GM18502 (cell line): ENCODE measurements at regions not wholly inside any gene's neighbourhood (a gene's known extent, or its start where the extent isn't known, plus 50 kb on each side); places are given as distances from the start of the nearest gene placed in this dataset.
"Not testable (repeated sequence)": the region's sequence is repeated elsewhere in the genome, so short reads cannot be mapped to it uniquely, and the experiment has no call there.

ENCODE experiments used
- ATAC-seq: cut with Tn5 transposase; IDR thresholded peaks from one replicate; pipeline ENCODE4 v1.9.1; 2021; ENCODE audit warnings: mild to moderate bottlenecking; ENCODE audit not compliant: unreplicated experiment, poor library complexity

DNA sequence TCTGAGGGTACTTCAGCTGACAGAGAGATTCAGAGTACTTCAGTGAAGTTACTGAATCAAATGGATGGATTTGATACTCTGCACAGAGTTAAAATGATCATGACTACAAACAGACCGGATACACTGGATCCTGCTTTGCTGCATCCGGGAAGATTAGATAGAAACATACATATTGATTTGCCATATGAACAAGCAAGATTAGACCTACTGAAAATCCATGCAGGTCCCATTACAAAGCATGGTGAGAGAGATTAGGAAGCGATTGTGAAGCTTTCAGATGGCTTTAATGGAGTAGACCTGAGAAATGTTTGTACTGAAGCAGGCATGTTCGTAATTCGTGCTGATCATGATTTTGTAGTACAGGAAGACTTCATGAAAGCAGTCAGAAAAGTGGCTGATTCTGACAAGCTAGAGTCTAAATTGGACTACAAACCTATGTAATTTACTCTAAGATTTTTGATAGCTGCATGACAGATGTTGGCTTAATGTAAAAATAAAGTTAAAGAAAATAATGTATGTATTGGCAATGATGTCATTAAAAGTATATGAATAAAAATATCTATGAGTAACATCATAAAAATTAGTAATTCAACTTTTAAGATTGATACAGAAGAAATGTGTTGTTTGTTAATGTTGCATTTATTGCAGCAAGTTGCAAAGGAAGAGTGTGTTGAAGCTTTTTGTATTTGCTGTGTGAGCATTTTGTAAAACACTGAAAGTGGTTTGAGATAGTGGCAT lies 136.1 kb upstream of the RAP1B start:
- no peak for ATAC-seq

DNA sequence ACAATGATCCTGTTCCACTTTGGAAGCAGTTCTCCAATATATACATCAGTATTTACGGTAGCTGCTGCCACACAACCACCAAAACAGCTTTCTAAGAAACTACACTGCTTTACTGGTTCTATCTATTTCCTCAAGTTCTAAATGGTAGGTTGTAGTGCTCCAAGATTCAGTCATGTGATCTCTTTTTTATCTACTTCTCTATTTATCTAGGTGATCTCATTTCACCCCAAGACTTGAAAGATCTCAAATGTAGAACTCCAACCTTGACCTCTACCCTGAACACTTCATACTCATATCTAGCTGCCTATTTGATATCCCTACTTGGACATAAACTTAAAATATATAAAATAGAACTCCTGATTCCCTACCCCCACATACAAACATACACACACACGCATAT lies 133.9 kb upstream of the RAP1B start:
- ATAC-seq, result no peak

DNA sequence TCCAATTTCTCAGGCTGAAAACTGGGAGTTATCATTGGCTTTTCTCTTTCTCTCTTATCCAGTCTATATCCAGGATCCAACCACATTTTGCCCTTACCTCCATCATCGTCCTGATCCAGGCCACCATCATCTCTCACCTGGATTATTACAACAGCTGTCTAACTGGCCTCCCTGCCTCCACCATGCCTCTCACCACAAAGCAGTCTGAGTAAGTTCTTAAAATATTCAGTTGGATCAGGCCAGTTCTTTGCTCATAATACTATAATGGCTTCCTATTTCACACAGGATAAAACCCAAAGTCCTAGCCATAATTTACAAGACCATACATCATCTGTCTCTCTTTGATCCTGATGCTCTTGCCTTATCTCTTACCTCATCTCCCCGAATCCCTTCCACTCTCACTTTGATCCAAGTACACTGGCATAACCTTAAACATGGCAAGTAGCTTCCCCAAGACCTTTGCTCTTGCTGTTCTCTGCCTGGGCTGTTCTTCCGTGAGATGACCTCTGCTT lies 133.4 kb upstream of the RAP1B start:
- no peak for ATAC-seq

DNA sequence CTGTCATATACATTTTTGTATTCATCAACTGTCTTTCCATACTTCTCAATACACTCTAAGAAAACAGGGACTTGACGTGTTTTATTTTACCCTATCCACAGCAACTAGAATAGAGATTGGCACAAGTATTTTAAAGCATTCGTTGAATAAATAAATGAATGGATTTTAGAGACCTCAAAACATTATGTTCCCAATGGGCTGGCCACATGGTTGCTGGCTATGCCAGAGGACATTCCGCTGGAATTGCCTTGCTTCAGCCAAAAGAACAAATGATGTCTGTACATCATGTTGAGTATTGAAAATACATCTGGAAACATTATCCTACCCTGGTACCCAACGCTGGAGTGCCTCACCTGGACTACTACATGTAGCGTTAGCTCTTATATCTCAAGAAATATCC lies 132.8 kb upstream of the RAP1B start:
- no peak for ATAC-seq

DNA sequence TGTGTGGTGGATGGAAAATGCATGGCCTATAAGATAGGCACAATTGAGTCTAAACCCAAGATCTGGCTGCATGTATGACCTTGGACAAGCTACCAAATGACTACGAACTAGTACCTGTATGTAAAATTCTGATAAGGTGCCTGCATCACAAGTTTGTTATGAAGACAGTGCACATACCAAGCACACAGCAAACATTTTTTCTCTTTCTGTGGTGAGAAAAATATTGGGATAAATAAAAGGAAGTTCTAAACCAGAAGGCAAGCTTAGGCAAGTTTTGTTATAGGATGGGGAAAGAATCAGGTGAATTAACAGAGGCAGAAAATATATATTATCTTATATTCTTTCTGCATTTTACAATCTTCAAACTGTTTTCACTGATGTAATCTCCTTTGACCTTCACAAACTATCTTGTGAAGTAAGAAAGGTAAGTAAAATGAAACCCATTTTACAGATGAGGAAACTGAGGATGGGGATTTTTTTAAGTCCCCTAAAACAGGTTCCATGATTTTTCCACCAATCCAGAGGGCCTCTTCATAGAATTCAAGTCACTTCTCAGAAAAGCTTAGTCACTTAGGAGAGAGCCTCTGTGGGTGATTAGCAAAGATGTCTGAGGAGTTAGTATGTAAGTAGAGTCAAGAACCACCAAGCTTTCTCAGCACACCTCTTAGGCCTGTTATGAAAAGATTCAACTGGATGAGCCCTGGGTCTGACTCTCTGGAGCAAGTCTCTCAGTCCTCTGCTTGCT lies 132.0 kb upstream of the RAP1B start:
- ATAC-seq, result no peak

DNA sequence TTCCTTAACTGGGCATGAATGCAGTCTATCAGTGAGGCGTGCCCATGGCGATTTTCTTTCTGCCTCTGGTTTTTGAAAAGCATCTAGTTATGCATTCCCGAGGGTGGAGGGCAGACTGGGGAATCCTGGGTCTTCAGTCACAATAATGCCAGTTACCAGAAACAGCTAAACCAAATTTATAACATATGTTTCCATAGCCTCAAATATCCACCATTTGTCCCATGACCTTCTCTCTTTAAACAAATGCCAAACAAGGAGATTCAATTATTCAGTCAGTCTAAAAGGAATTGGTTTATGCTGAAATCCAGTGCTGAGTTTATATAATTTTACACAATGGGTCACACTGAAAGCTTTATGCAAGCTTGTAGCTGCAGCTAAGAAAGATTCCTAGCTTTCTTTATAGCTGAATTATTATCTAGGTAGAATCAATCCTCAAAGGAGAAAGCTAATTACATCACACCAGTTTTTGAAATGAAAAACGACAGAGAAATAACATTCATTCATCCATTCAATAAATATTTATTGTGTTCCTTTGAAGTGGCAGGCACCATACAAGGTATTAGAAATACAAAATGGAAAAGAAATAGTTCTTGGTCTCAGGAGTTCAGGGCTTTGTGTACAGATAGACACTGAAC lies 131.3 kb upstream of the RAP1B start:
- no peak for ATAC-seq

DNA sequence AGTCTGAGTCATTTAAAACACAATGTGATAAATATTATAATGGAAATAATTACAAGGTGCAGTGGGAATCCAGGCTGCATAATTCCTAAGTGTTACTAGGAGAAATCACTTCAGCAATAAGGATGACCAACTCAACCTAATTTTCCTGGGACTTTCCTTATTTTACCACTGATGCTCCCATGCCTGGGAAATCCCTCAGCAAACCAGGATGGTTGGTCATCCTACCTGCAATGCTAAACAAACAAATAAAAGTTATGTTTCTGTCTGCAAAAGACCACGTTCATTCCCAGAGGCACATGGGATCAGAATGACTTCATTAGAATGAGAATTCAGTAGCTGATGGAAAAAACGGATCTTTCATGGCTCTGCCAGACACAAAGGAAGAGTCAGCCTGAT lies 130.8 kb upstream of the RAP1B start:
- ATAC-seq, result no peak

DNA sequence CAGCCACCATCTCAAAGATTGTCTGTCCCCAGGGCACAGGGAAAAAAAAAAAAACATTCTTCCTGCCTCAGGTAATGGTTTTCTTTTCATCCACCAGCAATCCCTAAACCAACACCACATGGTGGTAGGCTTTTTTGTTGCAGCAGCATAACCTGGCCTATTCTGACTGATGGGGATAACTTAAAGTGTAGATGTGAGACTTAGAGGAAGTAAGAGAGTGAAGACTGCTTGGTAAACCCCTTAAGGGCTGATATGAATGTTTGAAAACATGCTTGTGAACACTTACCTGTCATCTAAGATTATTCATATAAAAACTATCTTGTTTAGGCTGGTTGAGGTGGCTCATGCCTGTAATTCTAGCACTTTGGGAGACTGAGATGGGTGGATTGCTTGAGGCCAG lies 130.2 kb upstream of the RAP1B start:
- ATAC-seq, result no peak

DNA sequence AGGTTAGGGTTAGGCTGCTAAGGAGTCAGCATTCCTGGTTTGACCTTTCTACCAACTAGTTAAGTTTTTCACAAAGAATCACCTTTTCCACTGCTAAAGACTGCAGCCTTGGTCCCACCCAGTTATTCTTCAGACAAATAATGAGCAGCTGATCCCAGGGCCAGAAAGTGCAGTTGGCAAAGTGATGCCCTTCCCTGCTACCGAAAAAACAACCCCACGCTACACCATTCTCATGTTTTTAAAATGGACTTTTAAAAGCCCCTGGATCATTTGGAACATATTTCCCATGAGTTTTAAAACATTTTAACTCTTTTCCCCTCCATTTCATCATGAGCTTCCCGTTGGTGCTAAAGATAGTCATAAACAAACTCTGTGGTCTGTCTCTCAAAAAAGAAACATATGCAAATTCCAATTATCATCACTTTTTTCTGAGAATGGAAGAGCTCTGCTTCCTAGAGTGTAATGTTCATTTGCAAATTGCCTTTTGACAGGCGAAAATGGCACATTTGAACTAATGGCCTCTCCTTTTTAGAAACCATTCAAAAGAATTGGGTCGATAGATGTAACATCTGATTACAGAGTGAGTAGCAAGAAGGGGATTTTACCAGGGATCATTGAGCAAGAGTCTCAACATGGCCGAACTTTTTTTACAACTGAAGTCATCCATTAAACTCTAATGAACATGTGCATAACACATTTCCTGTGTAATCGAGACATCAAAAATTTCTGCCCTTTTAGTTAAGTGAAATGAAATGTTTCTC lies 129.3 kb upstream of the RAP1B start:
- peak; percentile 64 for ATAC-seq

DNA sequence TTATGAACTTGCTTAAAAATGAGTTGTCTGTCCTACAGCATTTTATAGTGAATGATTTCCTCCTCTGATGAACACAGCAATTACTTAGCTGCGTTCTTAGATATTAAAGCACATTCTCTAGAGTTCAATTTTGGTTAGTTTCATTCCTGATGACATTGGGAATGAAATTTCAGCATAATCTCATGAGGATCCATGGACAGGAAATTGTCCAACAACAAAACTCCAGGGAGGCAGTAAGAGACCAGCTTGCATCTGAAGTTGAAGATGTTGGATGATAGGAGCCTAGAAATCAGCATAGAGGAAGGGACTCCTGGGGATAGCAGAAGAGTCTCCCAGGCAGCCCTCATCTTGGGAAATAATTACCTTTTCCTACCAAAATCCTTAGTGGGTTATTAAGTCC lies 128.7 kb upstream of the RAP1B start:
- ATAC-seq, result no peak

DNA sequence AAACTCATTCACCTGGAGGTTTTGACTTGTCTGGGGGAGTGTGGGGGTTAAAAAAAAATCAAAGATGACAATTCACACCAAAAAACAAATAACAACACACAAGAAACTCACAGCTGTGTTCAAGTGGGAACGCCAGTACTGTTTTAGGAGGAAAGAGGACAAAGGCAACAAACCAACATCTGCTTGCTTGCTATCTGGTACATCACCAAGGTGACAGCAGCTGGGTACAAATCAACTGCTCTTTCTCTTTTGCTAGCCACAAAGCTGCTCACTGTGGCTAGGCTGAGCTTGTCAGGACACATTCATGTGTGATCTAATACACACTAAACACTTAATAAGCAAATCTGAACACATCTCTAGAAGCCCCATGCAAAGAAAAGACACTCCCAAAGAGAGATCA lies 128.0 kb upstream of the RAP1B start:
- peak; percentile 80 for ATAC-seq

DNA sequence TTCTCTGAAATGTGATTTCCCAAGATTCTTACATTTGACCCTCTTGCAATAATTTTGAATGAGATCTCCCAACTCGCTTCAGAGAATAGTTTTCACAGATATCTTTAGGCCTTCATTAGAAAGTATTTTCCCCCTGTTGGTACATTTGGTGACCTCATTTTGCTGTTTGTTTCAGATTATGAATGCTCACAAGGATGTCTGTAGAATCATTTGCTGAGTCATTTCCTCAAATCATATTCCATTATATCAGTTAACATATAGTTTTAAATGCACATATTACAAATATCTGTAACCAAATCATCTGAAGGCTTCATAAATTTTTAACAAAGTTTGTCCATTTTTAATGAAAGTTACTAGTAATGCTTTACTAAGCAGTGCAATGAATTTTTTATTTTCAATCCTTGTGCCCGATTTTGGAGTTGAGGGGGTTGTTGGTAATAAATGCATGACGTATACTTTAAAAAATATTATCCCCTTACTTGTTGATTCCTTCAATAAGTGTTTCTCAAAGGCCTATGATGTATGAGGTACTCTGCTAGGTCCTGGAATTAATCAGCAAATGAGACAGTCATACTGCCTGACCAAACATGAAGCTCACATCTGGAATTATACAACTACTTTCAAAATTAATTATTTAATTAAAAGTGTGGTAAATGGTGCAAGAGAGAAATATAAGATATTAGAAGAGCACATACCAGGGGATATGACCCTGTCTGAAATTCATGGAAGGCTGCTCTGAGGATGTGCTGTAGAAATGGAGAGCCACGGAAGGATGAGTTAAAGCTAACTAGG lies 126.9 kb upstream of the RAP1B start:
- no peak for ATAC-seq

DNA sequence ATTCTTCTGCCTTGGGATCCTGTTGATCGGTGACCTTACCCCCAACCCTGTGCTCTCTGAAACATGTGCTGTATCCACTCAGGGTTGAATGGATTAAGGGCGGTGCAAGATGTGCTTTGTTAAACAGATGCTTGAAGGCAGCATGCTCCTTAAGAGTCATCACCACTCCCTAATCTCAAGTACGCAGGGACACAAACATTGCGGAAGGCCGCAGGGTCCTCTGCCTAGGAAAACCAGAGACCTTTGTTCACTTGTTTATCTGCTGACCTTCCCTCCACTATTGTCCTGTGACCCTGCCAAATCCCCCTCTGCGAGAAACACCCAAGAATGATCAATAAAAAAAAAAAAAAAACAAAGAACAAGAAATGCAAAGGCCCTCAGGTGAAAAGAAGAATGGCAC lies 126.1 kb upstream of the RAP1B start:
- not testable (repeated sequence) for ATAC-seq

DNA sequence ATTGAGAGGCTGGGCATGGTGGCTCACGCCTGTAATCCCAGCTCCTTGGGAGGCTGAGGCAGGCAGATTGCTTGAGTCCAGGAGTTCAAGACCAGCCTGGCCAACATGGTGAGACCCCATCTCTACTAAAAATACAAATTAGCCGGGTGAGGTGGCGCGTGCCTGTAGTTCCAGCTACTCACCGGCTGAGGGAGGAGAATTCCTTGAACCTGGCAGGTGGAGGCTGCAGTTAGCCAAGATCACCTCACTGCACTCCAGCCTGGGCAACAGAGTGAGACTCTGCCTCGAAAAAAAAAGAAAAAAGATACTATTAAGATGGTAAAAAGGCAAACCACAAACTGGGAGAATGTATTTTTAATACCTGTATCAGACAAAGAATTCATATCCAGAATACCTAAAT lies 124.2 kb upstream of the RAP1B start:
- ATAC-seq, result not testable (repeated sequence)

DNA sequence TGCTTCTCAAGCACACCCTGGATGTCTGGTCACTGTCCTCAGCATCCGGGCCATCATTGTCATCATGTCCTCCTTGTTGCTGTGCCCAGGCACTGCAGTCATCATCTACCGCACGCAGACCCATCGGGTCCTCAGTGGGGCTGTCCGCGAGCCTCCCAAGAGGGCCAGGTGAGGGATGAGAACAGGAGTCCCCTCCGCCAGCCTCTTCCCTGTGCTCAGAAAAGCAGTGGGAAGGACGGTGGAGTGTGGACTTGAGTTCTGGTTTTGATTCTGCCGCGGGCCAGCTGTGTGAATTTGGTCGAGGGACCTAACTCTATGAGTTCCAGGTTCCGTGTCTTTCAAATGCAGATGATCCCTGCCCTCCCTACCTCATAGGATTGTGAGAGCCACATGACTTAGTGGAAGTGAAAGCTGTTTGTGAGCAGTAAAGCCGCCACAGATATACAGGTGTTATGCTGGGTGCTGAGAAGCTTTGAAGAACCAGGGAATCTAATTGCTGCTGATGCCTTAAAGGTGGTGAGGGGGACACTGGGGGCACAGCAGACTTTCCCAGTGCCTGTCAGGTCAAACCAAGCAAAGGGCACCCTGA lies 122.9 kb upstream of the RAP1B start:
- peak; percentile 82 for ATAC-seq

DNA sequence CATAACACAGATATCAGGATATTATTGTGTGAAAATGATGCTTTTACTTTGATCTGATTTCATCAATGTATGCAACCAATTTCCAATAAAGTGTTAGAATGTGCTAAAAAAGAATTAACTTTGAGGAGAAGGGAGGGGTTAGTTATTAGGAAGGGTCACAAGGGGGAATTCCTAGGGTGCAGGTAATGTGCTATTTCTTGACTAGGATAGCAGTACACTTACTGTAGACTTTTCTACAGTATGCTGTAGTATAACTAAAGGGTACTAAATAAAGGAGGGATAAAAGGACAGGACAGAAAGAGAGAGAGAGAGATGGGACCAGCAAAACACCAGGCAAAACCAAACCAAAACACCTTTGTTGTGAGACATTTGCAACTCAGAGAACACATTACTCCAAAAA lies 121.4 kb upstream of the RAP1B start:
- no peak for ATAC-seq

DNA sequence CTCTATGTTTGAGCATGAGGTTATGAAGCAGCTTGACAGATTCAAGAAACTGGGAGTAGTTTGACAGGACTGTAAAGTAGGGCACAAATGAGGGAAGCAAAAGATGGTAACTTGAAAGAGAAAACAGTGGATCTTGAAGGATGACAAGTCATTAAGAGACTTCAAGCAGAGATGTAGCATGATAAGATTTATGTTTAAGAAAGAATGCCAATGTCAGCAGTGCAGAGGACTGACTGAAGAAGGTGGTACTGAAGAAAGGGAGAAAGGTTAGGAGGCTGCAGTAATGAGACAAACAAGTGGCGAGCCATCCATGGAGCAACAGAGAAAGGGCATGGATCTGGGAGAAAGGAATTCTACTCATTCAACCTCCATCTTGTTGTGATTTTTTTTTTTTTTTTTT lies 120.2 kb upstream of the RAP1B start:
- ATAC-seq, result no peak

DNA sequence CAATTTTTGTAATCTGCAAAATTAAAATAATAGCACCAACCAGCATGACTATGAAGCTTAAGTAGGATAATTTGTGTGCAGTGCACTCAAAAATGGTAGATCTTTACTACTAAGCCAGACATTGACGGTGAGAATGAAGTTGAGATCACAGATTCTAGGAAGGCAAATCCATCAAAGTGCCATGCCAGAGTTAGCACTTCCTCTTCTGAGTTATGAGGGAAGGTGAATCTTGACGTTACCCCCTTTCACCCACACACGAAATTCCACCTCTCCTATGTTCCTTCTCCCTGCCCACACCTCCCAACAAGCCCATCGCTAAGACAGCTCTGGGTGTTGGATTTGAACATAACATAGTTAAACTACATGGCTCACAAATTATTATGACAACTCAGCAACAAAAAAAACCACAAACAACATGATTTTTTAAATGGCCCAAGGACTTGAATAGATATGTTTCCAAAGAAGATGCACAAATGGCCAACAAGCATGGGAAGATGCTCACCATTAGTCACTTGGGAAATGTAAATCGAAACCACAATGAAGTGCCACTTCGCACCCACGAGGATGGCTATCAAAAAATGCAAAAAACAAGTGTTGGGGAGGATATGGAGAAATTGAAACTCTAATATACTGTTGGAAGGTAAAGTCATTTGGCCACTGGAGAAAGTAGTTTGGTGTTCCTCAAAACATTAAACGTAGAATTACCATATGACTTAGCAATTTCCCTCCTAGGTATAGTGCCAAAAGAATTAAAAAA lies 119.3 kb upstream of the RAP1B start:
- no peak for ATAC-seq
